ENCODE measurements at regions not wholly inside any gene's neighbourhood (a gene's known extent, or its start where the extent isn't known, plus 50 kb on each side); places are given as distances from the start of the nearest gene placed in this dataset.
"Not testable (repeated sequence)": the region's sequence is repeated elsewhere in the genome, so short reads cannot be mapped to it uniquely, and the experiment has no call there.

- DNase-seq: no peak
These were observed 278.0 kb upstream of the KAZN start for GRCh38 chr1:14320518-14320917.

- no peak for DNase-seq
These were observed 277.5 kb upstream of the KAZN start for GRCh38 chr1:14320986-14321385.

GRCh38 chr1:14321422-14321821, 277.1 kb upstream of the KAZN start:
- no peak for DNase-seq

- DNase-seq: no peak
These were observed 274.8 kb upstream of the KAZN start for GRCh38 chr1:14323568-14324247.

GRCh38 chr1:14324248-14324630, 274.2 kb upstream of the KAZN start:
- no peak for DNase-seq

GRCh38 chr1:14326857-14327256, 271.6 kb upstream of the KAZN start:
- DNase-seq: no peak

- DNase-seq: no peak
These were observed 269.8 kb upstream of the KAZN start for GRCh38 chr1:14328685-14329084.

- DNase-seq: no peak
These were observed 266.3 kb upstream of the KAZN start for GRCh38 chr1:14332158-14332557.

GRCh38 chr1:14334336-14335176, 263.9 kb upstream of the KAZN start:
- DNase-seq: no peak

GRCh38 chr1:14338509-14338908, 260.0 kb upstream of the KAZN start:
- no peak for DNase-seq

GRCh38 chr1:14339288-14339687, 259.2 kb upstream of the KAZN start:
- no peak for DNase-seq

- DNase-seq: no peak
These were observed 258.3 kb upstream of the KAZN start for GRCh38 chr1:14340002-14340785.

- DNase-seq: no peak
These were observed 257.3 kb upstream of the KAZN start for GRCh38 chr1:14341147-14341546.

GRCh38 chr1:14345946-14346550, 252.4 kb upstream of the KAZN start:
- no peak for DNase-seq

GRCh38 chr1:14347186-14347585, 251.3 kb upstream of the KAZN start:
- no peak for DNase-seq

- DNase-seq: no peak
These were observed 250.7 kb upstream of the KAZN start for GRCh38 chr1:14347776-14348175.

GRCh38 chr1:14350197-14350596, 248.3 kb upstream of the KAZN start:
- DNase-seq: no peak

- DNase-seq: no peak
These were observed 245.6 kb upstream of the KAZN start for GRCh38 chr1:14352897-14353296.

- not testable (repeated sequence) for DNase-seq
These were observed 237.5 kb upstream of the KAZN start for GRCh38 chr1:14361005-14361404.

GRCh38 chr1:14362331-14362730, 236.2 kb upstream of the KAZN start:
- no peak for DNase-seq

GRCh38 chr1:14363036-14363590, 235.4 kb upstream of the KAZN start:
- DNase-seq: no peak

- DNase-seq: no peak
These were observed 234.6 kb upstream of the KAZN start for GRCh38 chr1:14363707-14364413.
